Endothelial cell of umbilical vein (primary cell): ENCODE measurements at regions not wholly inside any gene's neighbourhood (a gene's known extent, or its start where the extent isn't known, plus 50 kb on each side); places are given as distances from the start of the nearest gene placed in this dataset.

ENCODE experiments used
- BruUV-seq: library from RNA; stranded (reverse); fragments of 400-500 nt; replicated peaks from 2 replicates; lab custom pipeline; 2021; lab: Mats Ljungman, UMichigan
- CTCF ChIA-PET: fragments of 300-600, 350-600 bp; sonication (Branson Sonifier 250); formaldehyde crosslinking; loops from one replicate; lab custom pipeline; 2021; ENCODE audit warnings: antibody characterized with exemption, inconsistent platforms; lab: Charles Lee
- POLR2A ChIA-PET: fragments of 300-600, 350-600 bp; sonication (Branson Sonifier 250); formaldehyde crosslinking; loops from one replicate; lab custom pipeline; 2021; ENCODE audit warnings: antibody characterized with exemption, inconsistent platforms; lab: Charles Lee
- DNase-seq: peaks from one replicate; pipeline ENCODE4 v3.0.0-alpha.2; 2011; ENCODE audit warnings: low read depth, low spot score
- FAIRE-seq: peaks from 2 replicates; lab custom pipeline; 2011; peaks lifted over from hg19 to GRCh38; lab: Jason Lieb, UNC
- H2AFZ ChIP-seq: 2 replicates; pipeline ENCODE4 v1.6.0; 2012; ENCODE audit warnings: low read depth, low read length, control low read depth, inconsistent platforms
- H3K27ac ChIP-seq: 2 replicates; pipeline ENCODE4 v1.5.1; 2011; ENCODE audit warnings: low read depth, mild to moderate bottlenecking, control low read depth, low read length, moderate library complexity; ENCODE audit not compliant: insufficient read depth
- H3K27me3 ChIP-seq, 2 experiments: 2 replicates each; pipeline versions ENCODE4 v1.6.0 to v1.6.1; 2011; ENCODE audit warnings: low read length in 2 of 2, mixed read lengths in 1 of 2; ENCODE audit not compliant: control insufficient read depth in 2 of 2, insufficient read depth in 2 of 2
- H3K36me3 ChIP-seq, 2 experiments: 2 replicates in 1 of 2; 3 replicates in 1 of 2; pipeline ENCODE4 v1.5.1; 2011; ENCODE audit warnings: low read length in 2 of 2, mild to moderate bottlenecking in 1 of 2, moderate library complexity in 1 of 2; ENCODE audit not compliant: control insufficient read depth in 2 of 2, insufficient read depth in 2 of 2; ENCODE audit errors: extremely low read depth in 1 of 2
- H3K4me1 ChIP-seq: 3 replicates; pipeline ENCODE4 v1.5.1; 2011; ENCODE audit warnings: mild to moderate bottlenecking, low read length; ENCODE audit not compliant: control insufficient read depth, insufficient read depth; ENCODE audit errors: extremely low read depth
- H3K4me2 ChIP-seq: 2 replicates; pipeline ENCODE4 v1.6.1; 2011; ENCODE audit warnings: low read length, control low read depth, mixed read lengths; ENCODE audit not compliant: insufficient read depth
- H3K4me3 ChIP-seq, 3 experiments: fragments of 200-600 bp in 1 of 3; sonication (generic), shearing (Covaris generic) in 1 of 3; replicated peaks in 1 of 3; 2 replicates each; pipeline ENCODE4 v1.5.1; 2011 to 2016; ENCODE audit warnings: control low read depth in 3 of 3, low read length in 3 of 3, mild to moderate bottlenecking in 2 of 3, inconsistent platforms in 1 of 3, low read depth in 1 of 3, moderate library complexity in 1 of 3; ENCODE audit not compliant: insufficient read depth in 1 of 3
- H3K79me2 ChIP-seq: 2 replicates; pipeline ENCODE4 v1.6.0; 2012; ENCODE audit warnings: low read length, inconsistent platforms; ENCODE audit not compliant: control insufficient read depth, insufficient read depth
- H3K9ac ChIP-seq: replicated peaks from 2 replicates; pipeline ENCODE3; 2011; ENCODE audit warnings: low read length, control low read depth; ENCODE audit not compliant: insufficient read depth; ENCODE audit errors: extremely low read depth
- H3K9me1 ChIP-seq: replicated peaks from 3 replicates; pipeline ENCODE4 v1.6.0; 2011; ENCODE audit warnings: mild to moderate bottlenecking, low read length; ENCODE audit not compliant: control insufficient read depth, insufficient read depth; ENCODE audit errors: extremely low read depth
- H3K9me3 ChIP-seq: replicated peaks from 2 replicates; pipeline ENCODE4 v1.5.1; 2012; ENCODE audit warnings: low read length, inconsistent platforms; ENCODE audit not compliant: control insufficient read depth, insufficient read depth
- H4K20me1 ChIP-seq: replicated peaks from 2 replicates; pipeline ENCODE3; 2011; ENCODE audit warnings: mild to moderate bottlenecking, low read length; ENCODE audit not compliant: control insufficient read depth, insufficient read depth; ENCODE audit errors: extremely low read depth
- EZH2 ChIP-seq: IDR thresholded peaks from 2 replicates; pipeline ENCODE4 v1.6.1; 2012; ENCODE audit warnings: borderline replicate concordance, low read depth, mild to moderate bottlenecking, moderate library complexity, low read length, inconsistent platforms; ENCODE audit not compliant: severe bottlenecking
- FOS ChIP-seq: IDR thresholded peaks from 2 replicates; pipeline ENCODE4 v1.6.1; 2011; ENCODE audit warnings: mild to moderate bottlenecking, low read length, moderate library complexity, borderline replicate concordance; ENCODE audit not compliant: insufficient read depth
- GATA2 ChIP-seq: IDR thresholded peaks from 2 replicates; pipeline ENCODE4 v1.7.0; 2011; ENCODE audit warnings: low read depth, mild to moderate bottlenecking, moderate library complexity, mixed read lengths, low read length; ENCODE audit not compliant: insufficient read length, insufficient read depth
- JUN ChIP-seq: IDR thresholded peaks from 2 replicates; pipeline ENCODE4 v1.6.1; 2011; ENCODE audit warnings: borderline replicate concordance, low read depth; ENCODE audit not compliant: insufficient read length, insufficient read depth
- POLR2A ChIP-seq: IDR thresholded peaks from 2 replicates; pipeline ENCODE4 v1.6.1; 2012; ENCODE audit warnings: low read depth, mild to moderate bottlenecking, control low read depth, low read length
- POLR2AphosphoS5 ChIP-seq: IDR thresholded peaks from 2 replicates; pipeline ENCODE4 v1.6.1; 2012; ENCODE audit warnings: low read depth, mild to moderate bottlenecking, control low read depth, low read length, moderate library complexity; ENCODE audit not compliant: insufficient read depth
- dilution Hi-C: fragments of 300-500 bp; cut with MboI; formaldehyde crosslinking; loops from one replicate; pipeline ENCODE4 v1.15.0; 2019; ENCODE audit warnings: low sequenced_read_pairs; ENCODE audit not compliant: extremely low pct_ligation_motif_present
- intact Hi-C: fragments of 100-400 bp; cut with micrococcal nuclease; formaldehyde crosslinking; loops from one replicate; pipeline ENCODE4 v1.10.0; 2022
- TF ChIP-seq, protein P1 (sequence below), 2 donors: IDR thresholded peaks; 1 replicate in 1 of 2; 2 replicates in 1 of 2; pipeline ENCODE4 v1.5.1; 2011; ENCODE audit warnings: low read length in 2 of 2, mild to moderate bottlenecking in 2 of 2, moderate library complexity in 2 of 2, control low read depth in 1 of 2, inconsistent platforms in 1 of 2, low read depth in 1 of 2; ENCODE audit not compliant: insufficient read depth in 1 of 2; ENCODE audit errors: extremely low read depth in 1 of 2

DNA sequence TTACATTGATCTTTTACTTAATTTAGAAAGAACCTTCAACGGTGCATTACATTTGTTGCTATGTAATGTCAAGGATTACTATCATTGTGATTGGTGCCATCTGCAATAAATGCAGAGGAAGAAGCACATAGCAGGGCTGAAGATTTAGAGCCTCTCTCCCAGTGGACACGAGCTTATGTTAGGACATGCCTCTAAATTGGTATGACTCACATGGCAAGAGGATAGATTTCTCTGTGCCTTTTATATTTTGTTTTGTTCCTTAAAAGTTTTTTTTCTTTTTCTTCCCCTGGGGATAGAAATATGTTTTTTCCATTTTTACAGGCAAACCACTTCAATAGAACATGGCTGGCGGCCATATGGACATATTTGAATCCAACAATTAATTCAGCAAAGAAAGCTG is 205.0 kb upstream of the HAND2 start:
- ChIA-PET POLR2A (no interaction called here), CTCF (no interaction called here)
- BruUV-seq = no TSS peak

DNA sequence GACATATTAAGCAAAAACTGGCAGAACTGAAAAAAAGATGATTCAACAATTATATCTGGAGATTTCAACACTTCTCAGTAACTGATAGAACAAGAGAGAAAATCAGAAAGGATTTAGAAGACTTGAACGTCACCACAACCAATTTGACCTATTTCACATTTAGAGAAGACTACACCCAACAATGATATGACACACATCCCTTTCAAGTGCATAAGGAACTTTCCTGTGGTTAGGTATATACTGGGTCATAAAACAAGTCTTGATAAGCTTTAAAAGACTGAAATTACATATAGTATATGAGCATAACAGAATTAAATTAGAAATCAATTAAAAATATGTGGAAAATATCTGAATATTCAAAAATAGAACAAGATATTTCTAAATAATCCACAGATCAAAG is 201.2 kb upstream of the HAND2 start:
- no peak overlapping the region for H3K4me2 ChIP-seq
- no peak overlapping the region for H3K4me3 ChIP-seq
- DNase-seq (no peak), FAIRE-seq (no peak)
- no peak overlapping the region for H3K27ac ChIP-seq
- no TSS peak for BruUV-seq
- no peaks in the 10 kb centered on the region for H3K27me3 ChIP-seq
- H2AFZ ChIP-seq = no peak overlapping the region
- no peaks in the 10 kb centered on the region for H3K36me3 ChIP-seq
- intact Hi-C loops = no loop called here
- TF ChIP-seq POLR2AphosphoS5 (no peak), POLR2A (no peak), GATA2 (no peak), EZH2 (no peak), JUN (no peak), FOS (no peak)
- no peaks in the 10 kb centered on the region for H3K9me1 ChIP-seq
- no peaks in the 10 kb centered on the region for H3K79me2 ChIP-seq
- no peaks in the 10 kb centered on the region for H3K4me1 ChIP-seq
- dilution Hi-C loops = no loop called here
- no peak overlapping the region for H3K9ac ChIP-seq
- ChIA-PET CTCF (no interaction called here), POLR2A (no interaction called here)
- no peaks in the 10 kb centered on the region for H4K20me1 ChIP-seq
- H3K9me3 ChIP-seq = no peaks in the 10 kb centered on the region

More for the DNA sequence above, 205.0 kb upstream of the HAND2 start:
- dilution Hi-C loops = no loop called here
- H3K4me2 ChIP-seq = no peak overlapping the region
- no peak for TF ChIP-seq POLR2A
- TF ChIP-seq GATA2 = no peak
- TF ChIP-seq, protein P1, sequence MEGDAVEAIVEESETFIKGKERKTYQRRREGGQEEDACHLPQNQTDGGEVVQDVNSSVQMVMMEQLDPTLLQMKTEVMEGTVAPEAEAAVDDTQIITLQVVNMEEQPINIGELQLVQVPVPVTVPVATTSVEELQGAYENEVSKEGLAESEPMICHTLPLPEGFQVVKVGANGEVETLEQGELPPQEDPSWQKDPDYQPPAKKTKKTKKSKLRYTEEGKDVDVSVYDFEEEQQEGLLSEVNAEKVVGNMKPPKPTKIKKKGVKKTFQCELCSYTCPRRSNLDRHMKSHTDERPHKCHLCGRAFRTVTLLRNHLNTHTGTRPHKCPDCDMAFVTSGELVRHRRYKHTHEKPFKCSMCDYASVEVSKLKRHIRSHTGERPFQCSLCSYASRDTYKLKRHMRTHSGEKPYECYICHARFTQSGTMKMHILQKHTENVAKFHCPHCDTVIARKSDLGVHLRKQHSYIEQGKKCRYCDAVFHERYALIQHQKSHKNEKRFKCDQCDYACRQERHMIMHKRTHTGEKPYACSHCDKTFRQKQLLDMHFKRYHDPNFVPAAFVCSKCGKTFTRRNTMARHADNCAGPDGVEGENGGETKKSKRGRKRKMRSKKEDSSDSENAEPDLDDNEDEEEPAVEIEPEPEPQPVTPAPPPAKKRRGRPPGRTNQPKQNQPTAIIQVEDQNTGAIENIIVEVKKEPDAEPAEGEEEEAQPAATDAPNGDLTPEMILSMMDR (IDR thresholded peaks at IDR 0.05; ENCODE audit: extremely low read depth in 1 of 2, insufficient read depth in 1 of 2, low read depth in 1 of 2, low read length in 2 of 2) = no peak
- H3K79me2 ChIP-seq = no peaks in the 10 kb centered on the region
- intact Hi-C loops = no loop called here
- no peaks in the 10 kb centered on the region for H3K9me1 ChIP-seq
- no peaks in the 10 kb centered on the region for H3K4me1 ChIP-seq
- DNase-seq (no peak), FAIRE-seq (no peak)
- no peak overlapping the region for H3K27ac ChIP-seq
- no peaks in the 10 kb centered on the region for H3K27me3 ChIP-seq
- no peak overlapping the region for H3K4me3 ChIP-seq
- no peaks in the 10 kb centered on the region for H3K9me3 ChIP-seq
- H4K20me1 ChIP-seq = no peaks in the 10 kb centered on the region
- no peaks in the 10 kb centered on the region for H3K36me3 ChIP-seq
- H3K9ac ChIP-seq = no peak overlapping the region
- no peak overlapping the region for H2AFZ ChIP-seq
